ENCODE measurements at regions not wholly inside any gene's neighbourhood (a gene's known extent, or its start where the extent isn't known, plus 50 kb on each side); places are given as distances from the start of the nearest gene placed in this dataset.
A peak's percentile ranks its signal among the peaks of the same experiment; 100 is the strongest.

DNA sequence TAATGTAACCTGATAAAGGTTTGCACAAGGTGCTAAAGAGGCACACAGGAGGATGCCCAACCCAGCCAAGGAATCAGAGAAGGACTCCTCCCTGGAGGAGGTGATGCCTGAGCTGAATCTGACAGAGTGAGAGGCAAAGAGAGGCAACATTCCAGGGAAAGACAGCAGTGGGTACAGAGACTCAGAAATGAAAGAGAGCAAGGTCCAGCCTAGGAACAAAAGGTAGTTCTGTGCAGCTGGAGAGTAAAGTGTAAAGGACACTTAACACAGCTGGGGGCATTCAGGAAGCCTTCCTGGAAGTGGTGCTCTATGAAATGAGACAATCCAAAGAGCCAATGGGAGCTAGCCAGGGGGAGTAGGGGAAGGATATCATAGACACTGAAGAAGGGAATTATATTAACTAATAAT is 181.0 kb upstream of the GLI2 start (continued):
- TF ChIP-seq, protein P1, sequence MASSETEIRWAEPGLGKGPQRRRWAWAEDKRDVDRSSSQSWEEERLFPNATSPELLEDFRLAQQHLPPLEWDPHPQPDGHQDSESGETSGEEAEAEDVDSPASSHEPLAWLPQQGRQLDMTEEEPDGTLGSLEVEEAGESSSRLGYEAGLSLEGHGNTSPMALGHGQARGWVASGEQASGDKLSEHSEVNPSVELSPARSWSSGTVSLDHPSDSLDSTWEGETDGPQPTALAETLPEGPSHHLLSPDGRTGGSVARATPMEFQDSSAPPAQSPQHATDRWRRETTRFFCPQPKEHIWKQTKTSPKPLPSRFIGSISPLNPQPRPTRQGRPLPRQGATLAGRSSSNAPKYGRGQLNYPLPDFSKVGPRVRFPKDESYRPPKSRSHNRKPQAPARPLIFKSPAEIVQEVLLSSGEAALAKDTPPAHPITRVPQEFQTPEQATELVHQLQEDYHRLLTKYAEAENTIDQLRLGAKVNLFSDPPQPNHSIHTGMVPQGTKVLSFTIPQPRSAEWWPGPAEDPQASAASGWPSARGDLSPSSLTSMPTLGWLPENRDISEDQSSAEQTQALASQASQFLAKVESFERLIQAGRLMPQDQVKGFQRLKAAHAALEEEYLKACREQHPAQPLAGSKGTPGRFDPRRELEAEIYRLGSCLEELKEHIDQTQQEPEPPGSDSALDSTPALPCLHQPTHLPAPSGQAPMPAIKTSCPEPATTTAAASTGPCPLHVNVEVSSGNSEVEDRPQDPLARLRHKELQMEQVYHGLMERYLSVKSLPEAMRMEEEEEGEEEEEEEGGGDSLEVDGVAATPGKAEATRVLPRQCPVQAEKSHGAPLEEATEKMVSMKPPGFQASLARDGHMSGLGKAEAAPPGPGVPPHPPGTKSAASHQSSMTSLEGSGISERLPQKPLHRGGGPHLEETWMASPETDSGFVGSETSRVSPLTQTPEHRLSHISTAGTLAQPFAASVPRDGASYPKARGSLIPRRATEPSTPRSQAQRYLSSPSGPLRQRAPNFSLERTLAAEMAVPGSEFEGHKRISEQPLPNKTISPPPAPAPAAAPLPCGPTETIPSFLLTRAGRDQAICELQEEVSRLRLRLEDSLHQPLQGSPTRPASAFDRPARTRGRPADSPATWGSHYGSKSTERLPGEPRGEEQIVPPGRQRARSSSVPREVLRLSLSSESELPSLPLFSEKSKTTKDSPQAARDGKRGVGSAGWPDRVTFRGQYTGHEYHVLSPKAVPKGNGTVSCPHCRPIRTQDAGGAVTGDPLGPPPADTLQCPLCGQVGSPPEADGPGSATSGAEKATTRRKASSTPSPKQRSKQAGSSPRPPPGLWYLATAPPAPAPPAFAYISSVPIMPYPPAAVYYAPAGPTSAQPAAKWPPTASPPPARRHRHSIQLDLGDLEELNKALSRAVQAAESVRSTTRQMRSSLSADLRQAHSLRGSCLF (CRISPR knock-in tag; IDR thresholded peaks at IDR 0.05; ENCODE audit: borderline replicate concordance): no peak
- TF ChIP-seq, protein P2, sequence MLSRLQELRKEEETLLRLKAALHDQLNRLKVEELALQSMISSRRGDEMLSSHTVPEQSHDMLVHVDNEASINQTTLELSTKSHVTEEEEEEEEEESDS (CRISPR knock-in tag; IDR thresholded peaks at IDR 0.05; ENCODE audit: borderline replicate concordance): no peak
- TF ChIP-seq, protein P3, sequence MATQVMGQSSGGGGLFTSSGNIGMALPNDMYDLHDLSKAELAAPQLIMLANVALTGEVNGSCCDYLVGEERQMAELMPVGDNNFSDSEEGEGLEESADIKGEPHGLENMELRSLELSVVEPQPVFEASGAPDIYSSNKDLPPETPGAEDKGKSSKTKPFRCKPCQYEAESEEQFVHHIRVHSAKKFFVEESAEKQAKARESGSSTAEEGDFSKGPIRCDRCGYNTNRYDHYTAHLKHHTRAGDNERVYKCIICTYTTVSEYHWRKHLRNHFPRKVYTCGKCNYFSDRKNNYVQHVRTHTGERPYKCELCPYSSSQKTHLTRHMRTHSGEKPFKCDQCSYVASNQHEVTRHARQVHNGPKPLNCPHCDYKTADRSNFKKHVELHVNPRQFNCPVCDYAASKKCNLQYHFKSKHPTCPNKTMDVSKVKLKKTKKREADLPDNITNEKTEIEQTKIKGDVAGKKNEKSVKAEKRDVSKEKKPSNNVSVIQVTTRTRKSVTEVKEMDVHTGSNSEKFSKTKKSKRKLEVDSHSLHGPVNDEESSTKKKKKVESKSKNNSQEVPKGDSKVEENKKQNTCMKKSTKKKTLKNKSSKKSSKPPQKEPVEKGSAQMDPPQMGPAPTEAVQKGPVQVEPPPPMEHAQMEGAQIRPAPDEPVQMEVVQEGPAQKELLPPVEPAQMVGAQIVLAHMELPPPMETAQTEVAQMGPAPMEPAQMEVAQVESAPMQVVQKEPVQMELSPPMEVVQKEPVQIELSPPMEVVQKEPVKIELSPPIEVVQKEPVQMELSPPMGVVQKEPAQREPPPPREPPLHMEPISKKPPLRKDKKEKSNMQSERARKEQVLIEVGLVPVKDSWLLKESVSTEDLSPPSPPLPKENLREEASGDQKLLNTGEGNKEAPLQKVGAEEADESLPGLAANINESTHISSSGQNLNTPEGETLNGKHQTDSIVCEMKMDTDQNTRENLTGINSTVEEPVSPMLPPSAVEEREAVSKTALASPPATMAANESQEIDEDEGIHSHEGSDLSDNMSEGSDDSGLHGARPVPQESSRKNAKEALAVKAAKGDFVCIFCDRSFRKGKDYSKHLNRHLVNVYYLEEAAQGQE (IDR thresholded peaks at IDR 0.05; ENCODE audit: borderline replicate concordance in 1 of 2, low read depth in 1 of 2, low read length in 2 of 2): peak in 1 of 2 experiments; percentile 56; a peak in 1 of 4 replicates
- TF ChIP-seq, protein P4, sequence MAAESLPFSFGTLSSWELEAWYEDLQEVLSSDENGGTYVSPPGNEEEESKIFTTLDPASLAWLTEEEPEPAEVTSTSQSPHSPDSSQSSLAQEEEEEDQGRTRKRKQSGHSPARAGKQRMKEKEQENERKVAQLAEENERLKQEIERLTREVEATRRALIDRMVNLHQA (CRISPR knock-in tag; IDR thresholded peaks at IDR 0.05): no peak
- TF ChIP-seq ZBTB42 (CRISPR knock-in tag; IDR thresholded peaks at IDR 0.05): peak; percentile 13; the same call in 1 of the 2 replicates
- TF ChIP-seq ZNF678 (CRISPR knock-in tag; IDR thresholded peaks at IDR 0.05): no peak
- TF ChIP-seq, protein P5, sequence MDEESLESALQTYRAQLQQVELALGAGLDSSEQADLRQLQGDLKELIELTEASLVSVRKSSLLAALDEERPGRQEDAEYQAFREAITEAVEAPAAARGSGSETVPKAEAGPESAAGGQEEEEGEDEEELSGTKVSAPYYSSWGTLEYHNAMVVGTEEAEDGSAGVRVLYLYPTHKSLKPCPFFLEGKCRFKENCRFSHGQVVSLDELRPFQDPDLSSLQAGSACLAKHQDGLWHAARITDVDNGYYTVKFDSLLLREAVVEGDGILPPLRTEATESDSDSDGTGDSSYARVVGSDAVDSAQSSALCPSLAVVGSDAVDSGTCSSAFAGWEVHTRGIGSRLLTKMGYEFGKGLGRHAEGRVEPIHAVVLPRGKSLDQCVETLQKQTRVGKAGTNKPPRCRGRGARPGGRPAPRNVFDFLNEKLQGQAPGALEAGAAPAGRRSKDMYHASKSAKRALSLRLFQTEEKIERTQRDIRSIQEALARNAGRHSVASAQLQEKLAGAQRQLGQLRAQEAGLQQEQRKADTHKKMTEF (CRISPR knock-in tag; IDR thresholded peaks at IDR 0.05): peak; percentile 49; the same call in 1 of the 2 replicates
- TF ChIP-seq FOXA1 (IDR thresholded peaks at IDR 0.05): no peak
- TF ChIP-seq FOXA1 (CRISPR knock-in tag; IDR thresholded peaks at IDR 0.05): peak; percentile 56
- TF ChIP-seq ZNF780A (CRISPR knock-in tag; IDR thresholded peaks at IDR 0.05): no peak
